CD4-positive, alpha-beta memory T cell (primary cell): ENCODE measurements at regions not wholly inside any gene's neighbourhood (a gene's known extent, or its start where the extent isn't known, plus 50 kb on each side); places are given as distances from the start of the nearest gene placed in this dataset.

Source experiments
- CTCF ChIA-PET: fragments of 350-600 bp; sonication (Branson Sonifier 250); formaldehyde crosslinking; loops from one replicate; lab custom pipeline; 2021; ENCODE audit warnings: inconsistent platforms; ENCODE audit not compliant: partially characterized antibody; lab: Charles Lee
- POLR2A ChIA-PET: fragments of 350-600 bp; sonication (Branson Sonifier 250); formaldehyde crosslinking; loops from one replicate; lab custom pipeline; 2021; ENCODE audit not compliant: partially characterized antibody; lab: Charles Lee
- DNase-seq, 5 donors: peaks; one replicate each; pipeline versions ENCODE4 v3.0.0 to v3.0.0-alpha.2; 2020 to 2022; ENCODE audit warnings: mixed read lengths in 1 of 5
- H3K27ac ChIP-seq: one replicate; pipeline ENCODE4 v1.7.0; 2013; ENCODE audit warnings: low read depth, low read length
- H3K27me3 ChIP-seq: 2 replicates; pipeline ENCODE4 v1.7.0; 2013; ENCODE audit warnings: mild to moderate bottlenecking, low read length, moderate library complexity; ENCODE audit not compliant: insufficient read depth
- H3K36me3 ChIP-seq: 2 replicates; pipeline ENCODE4 v1.7.0; 2013; ENCODE audit warnings: mild to moderate bottlenecking, low read length, moderate library complexity; ENCODE audit not compliant: insufficient read depth
- H3K4me1 ChIP-seq: 2 replicates; pipeline ENCODE4 v1.7.0; 2013; ENCODE audit warnings: mild to moderate bottlenecking, low read length, moderate library complexity; ENCODE audit not compliant: insufficient read depth
- H3K4me3 ChIP-seq, 2 donors: one replicate each; pipeline ENCODE4 v1.7.0; 2013; ENCODE audit warnings: low read length in 2 of 2, mild to moderate bottlenecking in 1 of 2
- H3K9me3 ChIP-seq, 2 donors: one replicate each; pipeline ENCODE4 v1.7.0; 2013; ENCODE audit warnings: low read length in 2 of 2, control low read depth in 1 of 2; ENCODE audit not compliant: control insufficient read depth in 1 of 2
- H3K27ac Mint-ChIP-seq, 7 donors: one replicate each; pipeline ENCODE4 v1.8.0; 2020 to 2021; ENCODE audit warnings: mixed read lengths in 7 of 7, mild to moderate bottlenecking in 6 of 7, inconsistent platforms in 3 of 7, moderate library complexity in 3 of 7
- H3K27me3 Mint-ChIP-seq, 2 donors: one replicate each; pipeline ENCODE4 v1.8.0; 2020 to 2021; ENCODE audit warnings: mixed read lengths in 2 of 2
- H3K36me3 Mint-ChIP-seq, 2 donors: one replicate each; pipeline ENCODE4 v1.8.0; 2020 to 2021; ENCODE audit warnings: mixed read lengths in 2 of 2, inconsistent platforms in 1 of 2, mild to moderate bottlenecking in 1 of 2
- H3K4me1 Mint-ChIP-seq, 4 donors: one replicate each; pipeline ENCODE4 v1.8.0; 2020 to 2021; ENCODE audit warnings: mixed read lengths in 4 of 4, mild to moderate bottlenecking in 1 of 4
- H3K4me3 Mint-ChIP-seq, 8 donors: one replicate each; pipeline ENCODE4 v1.8.0; 2020 to 2021; ENCODE audit warnings: mixed read lengths in 8 of 8, mild to moderate bottlenecking in 7 of 8, moderate library complexity in 6 of 8, inconsistent platforms in 3 of 8
- H3K9me3 Mint-ChIP-seq, 8 donors: one replicate each; pipeline ENCODE4 v1.8.0; 2020 to 2021; ENCODE audit warnings: mixed read lengths in 8 of 8, mild to moderate bottlenecking in 5 of 8, inconsistent platforms in 3 of 8, moderate library complexity in 1 of 8
- intact Hi-C: fragments of 100-400 bp; cut with micrococcal nuclease; formaldehyde crosslinking; loops from one replicate; pipeline ENCODE4 v1.15.1; 2023

DNA sequence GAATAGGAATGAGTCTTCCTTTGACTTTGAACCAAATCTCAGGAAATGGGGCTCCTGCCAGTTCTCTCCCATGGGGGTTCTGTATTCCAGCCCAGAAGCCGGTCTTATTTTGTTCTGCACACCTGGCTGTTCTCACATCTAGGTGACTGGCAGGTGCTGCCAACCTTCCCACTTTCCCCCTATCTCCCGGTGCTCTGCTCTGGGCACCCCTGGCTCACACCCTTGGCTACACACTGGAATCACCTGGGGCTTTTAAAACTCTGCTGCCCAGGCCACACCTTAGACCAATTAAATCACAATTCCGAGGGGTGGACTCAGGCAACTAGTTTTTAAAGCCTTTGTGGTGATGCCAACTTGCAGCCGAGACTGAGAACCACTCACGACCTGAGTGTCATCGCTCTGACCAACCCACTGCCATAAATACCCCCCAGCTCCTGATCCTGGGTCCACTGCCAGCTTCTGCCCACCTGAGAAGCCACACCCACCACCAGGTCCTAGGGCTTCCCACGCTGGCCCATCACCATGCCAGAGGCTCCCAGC, 69.2 kb downstream of the KCNF1 start:
- Histone ChIP-seq H3K4me1 (no peaks in the 10 kb centered on the region), H3K27me3 (no peaks in the 10 kb centered on the region), H3K4me3 (no peak overlapping the region), H3K9me3 (no peaks in the 10 kb centered on the region), H3K27ac (no peak overlapping the region), H3K36me3 (no peaks in the 10 kb centered on the region)
- Mint-ChIP-seq H3K4me3 (no peak overlapping the region), H3K36me3 (no peaks in the 10 kb centered on the region), H3K27me3 (peaks cover 0 to 6% of the 10 kb centered on the region in 2 donors), H3K9me3 (no peaks in the 10 kb centered on the region), H3K4me1 (peaks cover 0 to 3% (median 0%) of the 10 kb centered on the region in 4 donors), H3K27ac (no peak overlapping the region)
- intact Hi-C loops, result no loop called here
- no peak for DNase-seq
- CTCF ChIA-PET, result no interaction called here
- POLR2A ChIA-PET, result no interaction called here

DNA sequence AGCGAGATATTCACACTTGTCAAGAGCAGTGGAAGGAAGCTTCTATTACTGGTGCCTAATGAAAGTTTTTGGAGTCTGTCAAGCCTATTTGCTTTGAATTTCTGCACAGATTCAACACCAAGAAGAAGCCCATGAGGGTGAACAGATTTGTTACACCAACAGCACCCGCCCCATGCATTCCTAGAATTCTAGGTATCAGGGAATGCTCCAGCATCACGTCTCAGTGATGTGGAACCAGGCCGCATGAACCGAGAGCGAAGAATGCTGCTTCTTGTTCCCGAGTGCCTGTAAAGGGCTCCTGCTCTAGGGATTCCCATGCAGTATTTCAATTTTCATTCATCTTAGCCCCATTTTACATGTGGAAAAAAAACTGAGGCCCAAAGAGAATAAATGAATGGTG, 69.7 kb downstream of the KCNF1 start:
- ChIA-PET POLR2A (no interaction called here), CTCF (no interaction called here)
- intact Hi-C loops, result no loop called here
- Histone ChIP-seq H3K4me3 (no peak overlapping the region), H3K36me3 (no peaks in the 10 kb centered on the region), H3K9me3 (no peaks in the 10 kb centered on the region), H3K27me3 (no peaks in the 10 kb centered on the region), H3K27ac (no peak overlapping the region), H3K4me1 (no peaks in the 10 kb centered on the region)
- no peaks in the 10 kb centered on the region for H3K36me3 Mint-ChIP-seq
- peaks cover 0 to 6% of the 10 kb centered on the region in 2 donors for H3K27me3 Mint-ChIP-seq
- H3K4me3 Mint-ChIP-seq, result no peak overlapping the region
- H3K9me3 Mint-ChIP-seq, result no peaks in the 10 kb centered on the region
- no peak overlapping the region for H3K27ac Mint-ChIP-seq
- peaks cover 0 to 3% (median 0%) of the 10 kb centered on the region in 4 donors for H3K4me1 Mint-ChIP-seq
- DNase-seq, result no peak

DNA sequence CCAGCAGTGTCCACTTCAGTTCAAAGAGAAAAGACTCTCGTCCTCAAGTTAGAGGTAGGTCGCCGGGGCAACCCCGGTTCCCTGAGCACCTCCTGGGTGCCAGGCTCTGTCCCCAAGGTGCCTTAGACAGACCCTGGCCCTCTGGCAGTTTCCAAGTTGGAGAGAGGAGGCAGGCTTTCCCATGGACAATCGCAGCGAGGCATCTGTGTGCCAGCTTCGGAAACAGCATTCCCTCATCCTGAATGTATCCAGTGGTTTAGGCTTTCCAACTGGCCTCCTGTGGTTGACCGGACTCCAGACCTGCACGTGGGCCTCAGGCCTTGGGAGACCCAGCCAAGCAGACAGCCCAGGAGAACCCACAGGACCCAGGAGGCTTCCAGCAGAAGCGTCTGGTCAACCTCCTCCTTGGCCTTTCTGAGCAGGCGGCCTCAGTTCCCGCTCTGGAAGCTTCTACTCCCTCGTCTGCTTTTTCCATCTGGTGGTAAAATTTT, 70.3 kb downstream of the KCNF1 start:
- Mint-ChIP-seq H3K27me3 (peaks cover 0 to 5% of the 10 kb centered on the region in 2 donors), H3K4me3 (no peak overlapping the region), H3K4me1 (peaks cover 0 to 2% (median 0%) of the 10 kb centered on the region in 4 donors), H3K27ac (no peak overlapping the region), H3K36me3 (no peaks in the 10 kb centered on the region), H3K9me3 (no peaks in the 10 kb centered on the region)
- no peaks in the 10 kb centered on the region for H3K4me1 ChIP-seq
- ChIA-PET CTCF (no interaction called here), POLR2A (no interaction called here)
- no peaks in the 10 kb centered on the region for H3K27me3 ChIP-seq
- DNase-seq, result no peak
- H3K27ac ChIP-seq, result no peak overlapping the region
- no peak overlapping the region for H3K4me3 ChIP-seq
- H3K36me3 ChIP-seq, result no peaks in the 10 kb centered on the region
- intact Hi-C loops, result no loop called here
- no peaks in the 10 kb centered on the region for H3K9me3 ChIP-seq

DNA sequence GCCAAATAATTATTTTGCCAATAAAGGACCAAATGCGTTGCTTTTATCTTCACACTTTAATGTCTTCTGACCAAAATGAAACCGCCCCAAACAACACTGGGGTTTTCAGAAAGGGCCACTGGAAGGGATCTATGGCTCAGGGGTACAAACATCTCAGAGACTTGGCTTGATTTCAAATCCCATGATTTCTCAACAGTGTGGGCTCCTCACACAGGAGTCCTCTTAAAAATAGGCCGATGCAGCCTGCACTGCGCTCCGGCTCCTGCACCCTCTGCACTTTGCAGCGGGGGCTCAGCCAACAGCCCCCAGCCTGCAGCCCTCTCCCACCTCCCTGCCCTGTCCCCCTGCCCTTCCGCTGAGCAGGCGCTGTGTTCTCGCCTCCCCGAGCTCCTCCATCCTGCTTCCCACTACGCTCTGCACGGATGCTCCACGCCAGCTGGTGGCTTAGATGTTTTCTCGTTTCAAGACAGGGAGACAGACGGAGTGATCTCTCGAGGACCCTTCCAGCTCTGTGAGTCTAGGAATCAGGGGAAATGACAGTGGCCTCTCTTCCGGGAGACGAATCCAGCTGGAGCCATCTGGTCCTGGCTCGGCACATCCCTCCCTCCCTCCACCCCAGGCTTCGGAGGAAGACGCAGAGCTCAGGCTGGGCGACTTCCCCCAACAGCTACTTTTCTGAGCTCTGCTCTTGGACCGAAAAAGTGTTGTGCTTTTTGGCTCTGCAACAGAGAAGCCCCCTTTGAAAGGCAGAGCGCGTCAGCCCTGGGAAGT, 71.4 kb downstream of the KCNF1 start:
- Histone ChIP-seq H3K4me3 (no peak overlapping the region), H3K27me3 (no peaks in the 10 kb centered on the region), H3K27ac (no peak overlapping the region), H3K4me1 (no peaks in the 10 kb centered on the region), H3K9me3 (no peaks in the 10 kb centered on the region), H3K36me3 (no peaks in the 10 kb centered on the region)
- Mint-ChIP-seq H3K9me3 (no peaks in the 10 kb centered on the region), H3K4me1 (no peaks in the 10 kb centered on the region), H3K36me3 (no peaks in the 10 kb centered on the region), H3K27me3 (peaks cover 0 to under 1% of the 10 kb centered on the region in 2 donors), H3K27ac (no peak overlapping the region), H3K4me3 (no peak overlapping the region)
- POLR2A ChIA-PET, result no interaction called here
- no peak for DNase-seq
- CTCF ChIA-PET, result no interaction called here
- intact Hi-C loops, result no loop called here

DNA sequence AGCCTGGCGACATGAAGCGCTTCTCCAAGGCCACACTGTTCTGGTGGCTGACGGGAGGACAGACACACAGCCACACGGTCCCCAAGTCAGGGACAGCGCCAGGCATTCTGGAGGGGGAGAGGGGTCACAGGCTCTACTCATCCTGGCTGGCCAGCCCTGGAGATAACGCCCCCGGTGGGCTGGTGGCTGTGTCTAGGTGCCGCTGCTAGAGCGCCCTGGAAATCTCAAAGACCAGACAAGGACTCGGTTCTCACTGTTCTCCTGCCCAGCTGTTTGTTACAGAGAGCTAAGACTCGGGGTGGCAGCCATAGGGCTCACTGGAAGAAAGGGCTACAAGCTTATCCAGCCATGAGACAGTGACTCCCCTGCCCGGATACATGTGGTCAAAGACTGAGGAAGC, 72.0 kb downstream of the KCNF1 start:
- Histone ChIP-seq H3K36me3 (no peaks in the 10 kb centered on the region), H3K9me3 (no peaks in the 10 kb centered on the region), H3K27ac (no peak overlapping the region), H3K4me3 (no peak overlapping the region), H3K4me1 (no peaks in the 10 kb centered on the region), H3K27me3 (no peaks in the 10 kb centered on the region)
- no peaks in the 10 kb centered on the region for H3K4me1 Mint-ChIP-seq
- intact Hi-C loops, result no loop called here
- no peaks in the 10 kb centered on the region for H3K9me3 Mint-ChIP-seq
- ChIA-PET POLR2A (no interaction called here), CTCF (no interaction called here)
- H3K4me3 Mint-ChIP-seq, result no peak overlapping the region
- H3K36me3 Mint-ChIP-seq, result no peaks in the 10 kb centered on the region
- H3K27me3 Mint-ChIP-seq, result no peaks in the 10 kb centered on the region
- H3K27ac Mint-ChIP-seq, result no peak overlapping the region
- no peak for DNase-seq

DNA sequence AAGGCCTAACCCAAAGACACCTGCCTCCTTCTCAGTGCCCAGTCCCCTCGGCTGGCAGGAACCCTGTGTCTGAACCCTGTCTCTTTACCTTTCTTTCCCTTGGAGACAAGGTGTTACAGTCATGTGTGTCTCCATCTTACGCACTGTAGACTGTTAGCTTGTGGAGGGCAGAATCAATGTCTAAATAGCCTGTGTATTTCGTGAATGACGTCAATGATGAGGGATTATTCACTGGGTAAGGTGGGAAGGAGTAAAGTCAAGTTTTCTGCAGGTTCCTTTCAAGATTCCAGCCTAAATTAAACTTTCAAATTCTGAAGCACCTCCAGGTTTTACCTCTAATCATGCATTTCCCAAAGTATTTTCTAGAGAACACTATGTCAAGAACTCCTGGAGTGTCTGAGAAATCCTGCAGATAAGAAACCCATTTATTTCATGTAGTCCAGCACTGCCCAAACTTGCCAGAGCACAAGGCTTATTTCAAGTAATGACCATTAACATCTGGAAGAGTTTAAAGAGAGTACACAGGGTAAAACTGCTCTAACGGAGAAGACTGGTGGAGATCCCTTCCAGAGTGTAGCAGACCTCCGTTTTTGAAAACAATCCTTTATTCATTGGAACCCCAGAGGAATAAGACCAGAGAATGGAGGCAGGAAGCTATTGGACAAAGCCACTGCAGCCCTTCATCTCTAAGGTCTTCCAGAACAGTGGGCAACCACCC, 72.8 kb downstream of the KCNF1 start:
- ChIA-PET CTCF (no interaction called here), POLR2A (no interaction called here)
- intact Hi-C loops, result no loop called here
- no peak for DNase-seq
- Histone ChIP-seq H3K4me1 (no peaks in the 10 kb centered on the region), H3K27me3 (no peaks in the 10 kb centered on the region), H3K36me3 (no peaks in the 10 kb centered on the region), H3K4me3 (no peak overlapping the region), H3K27ac (no peak overlapping the region), H3K9me3 (no peaks in the 10 kb centered on the region)
- Mint-ChIP-seq H3K27me3 (no peaks in the 10 kb centered on the region), H3K4me3 (no peak overlapping the region), H3K27ac (no peak overlapping the region), H3K4me1 (no peaks in the 10 kb centered on the region), H3K9me3 (no peaks in the 10 kb centered on the region), H3K36me3 (no peaks in the 10 kb centered on the region)

DNA sequence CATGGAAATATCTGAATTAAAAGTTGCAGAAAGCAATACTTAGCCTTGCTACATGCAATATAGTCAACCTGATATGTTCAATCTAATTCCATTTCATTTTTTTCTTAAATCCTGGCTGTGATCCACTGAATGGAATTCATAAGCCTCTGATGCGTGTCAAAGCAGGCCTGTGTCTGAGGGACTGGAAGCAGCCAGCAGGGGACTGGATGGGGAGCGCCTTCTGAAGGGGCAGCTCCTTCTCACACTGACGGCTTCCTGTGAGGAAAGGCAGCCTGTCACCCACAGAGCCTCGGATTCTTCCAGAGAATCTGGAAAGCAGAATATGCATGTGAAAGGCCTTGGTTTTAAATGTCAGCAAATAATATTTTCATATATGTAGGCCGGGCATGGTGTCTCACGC, 73.5 kb downstream of the KCNF1 start:
- no peaks in the 10 kb centered on the region for H3K9me3 ChIP-seq
- no peaks in the 10 kb centered on the region for H3K4me1 ChIP-seq
- DNase-seq, result no peak
- intact Hi-C loops, result no loop called here
- POLR2A ChIA-PET, result no interaction called here
- Mint-ChIP-seq H3K27me3 (no peaks in the 10 kb centered on the region), H3K9me3 (no peaks in the 10 kb centered on the region), H3K4me1 (no peaks in the 10 kb centered on the region), H3K36me3 (no peaks in the 10 kb centered on the region), H3K4me3 (no peak overlapping the region), H3K27ac (no peak overlapping the region)
- H3K36me3 ChIP-seq, result no peaks in the 10 kb centered on the region
- CTCF ChIA-PET, result no interaction called here
- H3K4me3 ChIP-seq, result no peak overlapping the region
- no peak overlapping the region for H3K27ac ChIP-seq
- H3K27me3 ChIP-seq, result no peaks in the 10 kb centered on the region
